OCI-LY1 (cell line): ENCODE measurements at regions not wholly inside any gene's neighbourhood (a gene's known extent, or its start where the extent isn't known, plus 50 kb on each side); places are given as distances from the start of the nearest gene placed in this dataset.

Experiments used
- H2AFZ ChIP-seq: fragments of 200-600 bp; sonication (generic), shearing (Covaris generic); 2 replicates; pipeline ENCODE4 v1.6.0; 2014; ENCODE audit warnings: antibody characterized with exemption, mild to moderate bottlenecking, low read length
- H3F3A ChIP-seq: fragments of 200-600 bp; sonication (generic), shearing (Covaris generic); 2 replicates; pipeline ENCODE4 v1.6.0; 2014; ENCODE audit warnings: mild to moderate bottlenecking, antibody characterized with exemption, low read length, moderate library complexity; ENCODE audit not compliant: insufficient read depth
- H3K27ac ChIP-seq: fragments of 200-600 bp; sonication (generic); 2 replicates; pipeline ENCODE4 v1.5.1; 2014; ENCODE audit warnings: low read length, mixed run types, mild to moderate bottlenecking, low read depth; ENCODE audit not compliant: poor library complexity, severe bottlenecking
- H3K27me3 ChIP-seq: fragments of 200-600 bp; sonication (generic); 2 replicates; pipeline ENCODE4 v1.6.0; 2014; ENCODE audit warnings: antibody characterized with exemption, mild to moderate bottlenecking, low read length, moderate library complexity; ENCODE audit not compliant: insufficient read depth
- H3K36me3 ChIP-seq: fragments of 200-600 bp; sonication (generic); 2 replicates; pipeline ENCODE4 v1.6.1; 2014; ENCODE audit warnings: mild to moderate bottlenecking, antibody characterized with exemption, low read length, moderate library complexity, mixed read lengths; ENCODE audit not compliant: insufficient read depth
- H3K4me1 ChIP-seq: fragments of 200-600 bp; sonication (generic); 2 replicates; pipeline ENCODE4 v1.5.1; 2014; ENCODE audit warnings: mild to moderate bottlenecking, low read length, moderate library complexity; ENCODE audit not compliant: insufficient read depth, severe bottlenecking
- H3K4me2 ChIP-seq: fragments of 200-600 bp; sonication (generic), shearing (Covaris generic); 2 replicates; pipeline ENCODE4 v1.6.1; 2014; ENCODE audit warnings: low read length
- H3K4me3 ChIP-seq: fragments of 200-600 bp; sonication (generic); 2 replicates; pipeline ENCODE4 v1.5.1; 2014; ENCODE audit warnings: low read length, low read depth, mild to moderate bottlenecking, mixed read lengths; ENCODE audit not compliant: poor library complexity, severe bottlenecking
- H3K79me2 ChIP-seq: fragments of 200-600 bp; shearing (Covaris generic); 2 replicates; pipeline ENCODE4 v1.6.1; 2016; ENCODE audit warnings: mixed run types, low read length, mixed read lengths; ENCODE audit not compliant: insufficient read depth
- H3K9ac ChIP-seq: fragments of 200-600 bp; sonication (generic), shearing (Covaris generic); 2 replicates; pipeline ENCODE4 v1.6.1; 2014; ENCODE audit warnings: mild to moderate bottlenecking, low read length, mixed read lengths
- H3K9me2 ChIP-seq: fragments of 200-600 bp; sonication (generic), shearing (Covaris generic); 2 replicates; pipeline ENCODE4 v1.6.1; 2014; ENCODE audit warnings: low read depth, mild to moderate bottlenecking, low read length, mixed read lengths
- H3K9me3 ChIP-seq: fragments of 200-600 bp; shearing (Covaris generic); 2 replicates; pipeline ENCODE4 v1.6.1; 2014; ENCODE audit warnings: low read length, mixed read lengths
- H4K20me1 ChIP-seq: fragments of 200-600 bp; sonication (generic), shearing (Covaris generic); 2 replicates; pipeline ENCODE4 v1.6.0; 2016; ENCODE audit warnings: mild to moderate bottlenecking, low read length; ENCODE audit not compliant: insufficient read depth
- CTCF ChIP-seq: fragments of 200-600 bp; sonication (generic), shearing (Covaris generic); IDR thresholded peaks from 2 replicates; pipeline ENCODE4 v1.5.1; 2017; ENCODE audit warnings: mild to moderate bottlenecking, antibody characterized with exemption, low read length, moderate library complexity, mixed read lengths
- EZH2 ChIP-seq: fragments of 200-600 bp; sonication (generic), shearing (Covaris generic); IDR thresholded peaks from 2 replicates; pipeline ENCODE4 v1.8.0; 2017; ENCODE audit warnings: borderline replicate concordance, mixed run types, mild to moderate bottlenecking, antibody characterized with exemption, low read length, moderate library complexity, mixed read lengths

- no peak overlapping the region for H2AFZ ChIP-seq
- no peaks in the 10 kb centered on the region for H3K27me3 ChIP-seq
- no peaks in the 10 kb centered on the region for H3F3A ChIP-seq
- H3K79me2 ChIP-seq = no peaks in the 10 kb centered on the region
- H3K36me3 ChIP-seq = no peaks in the 10 kb centered on the region
- H4K20me1 ChIP-seq = no peaks in the 10 kb centered on the region
- TF ChIP-seq CTCF = no peak
- TF ChIP-seq EZH2 = no peak
- no peaks in the 10 kb centered on the region for H3K4me1 ChIP-seq
- H3K9ac ChIP-seq = no peak overlapping the region
- no peak overlapping the region for H3K27ac ChIP-seq
- no peaks in the 10 kb centered on the region for H3K9me3 ChIP-seq
- H3K9me2 ChIP-seq = no peaks in the 10 kb centered on the region
- H3K4me3 ChIP-seq = no peak overlapping the region
- no peak overlapping the region for H3K4me2 ChIP-seq
Measured at GRCh38 chr9:91073049-91073810, 271.6 kb downstream of the SYK start.

DNA sequence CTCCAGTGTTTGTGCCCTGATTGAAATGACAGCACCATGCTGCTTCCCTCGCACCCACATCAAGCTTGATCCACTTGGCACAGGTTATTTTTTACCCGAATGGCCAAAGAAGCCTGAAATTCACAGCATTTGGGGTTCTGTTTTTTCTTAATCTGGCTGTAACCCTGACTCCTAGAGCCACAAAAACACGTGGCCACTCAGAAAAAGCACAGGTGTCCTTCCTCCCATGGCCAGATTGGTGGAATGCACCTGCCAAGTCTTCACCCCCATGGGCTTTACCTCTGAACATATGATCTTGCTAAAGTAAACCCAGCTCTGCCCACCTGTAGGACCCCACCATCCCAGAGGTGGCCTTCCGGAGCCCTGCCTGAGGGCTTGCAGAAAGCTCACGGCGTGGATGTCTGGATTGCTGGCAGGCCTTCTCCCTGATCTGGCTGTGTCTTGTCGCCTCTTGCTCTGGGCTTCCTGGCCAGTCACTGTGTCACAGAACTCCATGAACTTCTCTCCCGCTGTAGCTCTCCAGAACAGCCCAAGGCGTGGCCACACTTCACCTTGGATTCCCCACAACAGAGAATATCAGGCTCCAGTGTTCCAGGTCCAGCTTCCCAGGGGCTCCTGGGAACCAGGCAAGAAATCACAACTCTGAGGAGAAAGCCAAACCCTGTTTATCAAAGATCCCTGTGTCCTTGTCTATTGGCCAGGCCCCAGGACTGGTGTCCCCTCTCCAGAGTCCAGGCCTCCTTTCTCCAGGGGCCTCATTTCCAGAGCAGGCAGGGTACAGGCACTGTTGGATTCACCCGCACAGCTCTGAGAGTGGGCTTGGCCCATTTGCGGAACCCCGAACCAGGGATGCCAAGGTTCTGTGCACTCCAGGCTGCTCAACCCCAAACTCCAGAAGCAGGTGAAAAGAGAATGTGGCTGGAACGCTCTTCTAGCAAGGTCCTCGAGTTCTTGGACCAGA is 272.5 kb downstream of the SYK start:
- Histone ChIP-seq H3F3A (no peaks in the 10 kb centered on the region), H3K36me3 (no peaks in the 10 kb centered on the region), H2AFZ (no peak overlapping the region), H3K4me2 (no peak overlapping the region), H3K27me3 (no peaks in the 10 kb centered on the region), H3K4me1 (no peaks in the 10 kb centered on the region), H3K9me2 (no peaks in the 10 kb centered on the region), H3K9me3 (no peaks in the 10 kb centered on the region), H3K4me3 (no peak overlapping the region), H3K79me2 (no peaks in the 10 kb centered on the region), H4K20me1 (no peaks in the 10 kb centered on the region), H3K9ac (no peak overlapping the region), H3K27ac (no peak overlapping the region)
- TF ChIP-seq CTCF (no peak), EZH2 (no peak)

DNA sequence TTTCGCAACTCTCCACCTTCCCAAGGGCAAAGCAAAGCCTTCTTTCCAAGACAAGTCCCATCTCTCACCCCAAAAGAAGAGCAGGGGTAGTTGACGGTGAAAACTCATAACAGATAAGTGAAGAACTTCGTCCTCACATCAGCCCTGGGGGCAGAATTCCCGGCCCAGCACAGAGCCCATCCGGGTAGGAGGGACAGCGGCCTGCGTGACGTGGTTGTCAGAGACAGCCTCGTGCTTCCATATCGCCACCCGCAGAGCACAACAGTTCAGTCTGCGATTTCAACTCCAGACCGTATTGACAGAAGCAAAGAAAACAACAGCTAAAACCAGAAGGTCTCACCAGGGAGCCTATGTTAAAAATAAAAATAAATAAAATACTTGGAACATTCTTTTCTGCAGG is 273.2 kb downstream of the SYK start:
- H4K20me1 ChIP-seq = no peaks in the 10 kb centered on the region
- H3K4me3 ChIP-seq = no peak overlapping the region
- no peaks in the 10 kb centered on the region for H3K9me3 ChIP-seq
- H3F3A ChIP-seq = no peaks in the 10 kb centered on the region
- TF ChIP-seq CTCF (no peak), EZH2 (no peak)
- no peaks in the 10 kb centered on the region for H3K79me2 ChIP-seq
- H3K36me3 ChIP-seq = no peaks in the 10 kb centered on the region
- no peak overlapping the region for H3K4me2 ChIP-seq
- no peak overlapping the region for H3K27ac ChIP-seq
- no peaks in the 10 kb centered on the region for H3K4me1 ChIP-seq
- no peak overlapping the region for H3K9ac ChIP-seq
- H2AFZ ChIP-seq = no peak overlapping the region
- no peaks in the 10 kb centered on the region for H3K27me3 ChIP-seq
- H3K9me2 ChIP-seq = no peaks in the 10 kb centered on the region
